DND-41 (cell line): ENCODE measurements at regions not wholly inside any gene's neighbourhood (a gene's known extent, or its start where the extent isn't known, plus 50 kb on each side); places are given as distances from the start of the nearest gene placed in this dataset.

Experiments used
- ATAC-seq: fragments of 200-7000 bp; cut with Tn5 transposase; 3 replicates; pipeline ENCODE4 v1.9.1; 2021; ENCODE audit warnings: low read depth; ENCODE audit not compliant: insufficient read depth
- DNase-seq: peaks from one replicate; pipeline ENCODE4 v3.0.0-alpha.2; 2020
- H2AFZ ChIP-seq: 2 replicates; pipeline ENCODE4 v1.6.0; 2012; ENCODE audit warnings: low read depth, low read length
- H3K27ac ChIP-seq: 2 replicates; pipeline ENCODE4 v1.5.1; 2012; ENCODE audit warnings: low read length, inconsistent platforms
- H3K27me3 ChIP-seq: fragments of 200-600 bp; sonication (generic); 2 replicates; pipeline ENCODE4 v1.6.0; 2012; ENCODE audit warnings: low read length, mild to moderate bottlenecking, inconsistent platforms; ENCODE audit not compliant: insufficient read depth, poor library complexity
- H3K36me3 ChIP-seq: 2 replicates; pipeline ENCODE4 v1.5.1; 2012; ENCODE audit warnings: low read length, inconsistent platforms; ENCODE audit not compliant: insufficient read depth
- H3K4me1 ChIP-seq: 2 replicates; pipeline ENCODE4 v1.5.1; 2012; ENCODE audit warnings: mild to moderate bottlenecking, low read length; ENCODE audit not compliant: insufficient read depth
- H3K4me2 ChIP-seq: 2 replicates; pipeline ENCODE4 v1.6.0; 2012; ENCODE audit warnings: mild to moderate bottlenecking, moderate library complexity, low read length, inconsistent platforms; ENCODE audit not compliant: insufficient read depth
- H3K4me3 ChIP-seq, 2 experiments: fragments of 200-600 bp in 1 of 2; shearing (Covaris generic) in 1 of 2; 2 replicates each; pipeline ENCODE4 v1.5.1; 2012 to 2016; ENCODE audit warnings: inconsistent platforms in 2 of 2, low read length in 2 of 2, mild to moderate bottlenecking in 2 of 2, low read depth in 1 of 2, moderate library complexity in 1 of 2
- H3K79me2 ChIP-seq: 2 replicates; pipeline ENCODE4 v1.6.0; 2012; ENCODE audit warnings: low read length, inconsistent platforms; ENCODE audit not compliant: insufficient read depth
- H3K9ac ChIP-seq: 2 replicates; pipeline ENCODE4 v1.6.0; 2012; ENCODE audit warnings: low read depth, mild to moderate bottlenecking, inconsistent platforms, low read length, moderate library complexity
- H3K9me3 ChIP-seq: 2 replicates; pipeline ENCODE4 v1.5.1; 2012; ENCODE audit warnings: low read length, moderate library complexity, mild to moderate bottlenecking, inconsistent platforms; ENCODE audit not compliant: insufficient read depth, severe bottlenecking
- H4K20me1 ChIP-seq: 2 replicates; pipeline ENCODE4 v1.6.0; 2012; ENCODE audit warnings: low read length; ENCODE audit not compliant: insufficient read depth
- CTCF ChIP-seq: IDR thresholded peaks from 2 replicates; pipeline ENCODE4 v1.5.1; 2012; ENCODE audit warnings: borderline replicate concordance, low read length, moderate library complexity, mild to moderate bottlenecking; ENCODE audit not compliant: poor library complexity, severe bottlenecking; ENCODE audit errors: extremely low read depth
- EZH2 ChIP-seq: IDR thresholded peaks from 3 replicates; pipeline ENCODE4 v1.6.1; 2012; ENCODE audit warnings: borderline replicate concordance, low read depth, mild to moderate bottlenecking, moderate library complexity, low read length, inconsistent platforms; ENCODE audit not compliant: severe bottlenecking

- ATAC-seq (peak; percentile 95), DNase-seq (peak; percentile 60)
- Histone ChIP-seq H3K4me1 (peaks cover 23% of the 10 kb centered on the region), H3K27ac (peak overlapping the region; percentile 87), H3K9ac (peak overlapping the region; percentile 52), H3K27me3 (no peaks in the 10 kb centered on the region), H3K4me2 (peak overlapping the region; percentile 62), H3K79me2 (no peaks in the 10 kb centered on the region), H3K4me3 (peak overlapping the region in 1 of 2 experiments; percentile 31; a peak in 2 of 4 replicates), H3K36me3 (0 out of 2 replicates have a peak, but pooled peaks cover 2% of the 10 kb centered on the region), H3K9me3 (peaks cover 8% of the 10 kb centered on the region), H2AFZ (peak overlapping the region; percentile 63), H4K20me1 (no peaks in the 10 kb centered on the region)
- no peak for TF ChIP-seq EZH2
- TF ChIP-seq CTCF, result peak; percentile 14
Measured at GRCh38 chr5:4124221-4124970, 528.8 kb downstream of the IRX1 start.

GRCh38 chr5:4128994-4129393 is 533.4 kb downstream of the IRX1 start:
- no peaks in the 10 kb centered on the region for H3K79me2 ChIP-seq
- 0 out of 2 replicates have a peak, but pooled peaks cover 2% of the 10 kb centered on the region for H3K36me3 ChIP-seq
- H2AFZ ChIP-seq, result no peak overlapping the region
- no peak for TF ChIP-seq CTCF
- TF ChIP-seq EZH2, result no peak
- H3K9me3 ChIP-seq, result peaks cover 8% of the 10 kb centered on the region
- no peak overlapping the region for H3K27ac ChIP-seq
- H3K27me3 ChIP-seq, result no peaks in the 10 kb centered on the region
- H3K4me1 ChIP-seq, result peaks cover 17% of the 10 kb centered on the region
- H3K4me3 ChIP-seq, result no peak overlapping the region
- ATAC-seq, result no peak
- H3K9ac ChIP-seq, result no peak overlapping the region
- no peak for DNase-seq
- no peaks in the 10 kb centered on the region for H4K20me1 ChIP-seq
- no peak overlapping the region for H3K4me2 ChIP-seq

GRCh38 chr5:4129523-4129922 is 533.9 kb downstream of the IRX1 start:
- Histone ChIP-seq H3K27ac (no peak overlapping the region), H3K4me1 (peaks cover 12% of the 10 kb centered on the region), H3K36me3 (0 out of 2 replicates have a peak, but pooled peaks cover 2% of the 10 kb centered on the region), H3K9me3 (peaks cover 8% of the 10 kb centered on the region), H3K79me2 (no peaks in the 10 kb centered on the region), H2AFZ (no peak overlapping the region), H4K20me1 (no peaks in the 10 kb centered on the region), H3K4me2 (no peak overlapping the region), H3K27me3 (no peaks in the 10 kb centered on the region), H3K9ac (no peak overlapping the region), H3K4me3 (no peak overlapping the region)
- TF ChIP-seq CTCF (no peak), EZH2 (no peak)
- DNase-seq, result no peak
- no peak for ATAC-seq

GRCh38 chr5:4130819-4131218 is 535.2 kb downstream of the IRX1 start:
- Histone ChIP-seq H2AFZ (no peak overlapping the region), H3K9ac (no peak overlapping the region), H3K4me1 (no peaks in the 10 kb centered on the region), H4K20me1 (no peaks in the 10 kb centered on the region), H3K36me3 (0 out of 2 replicates have a peak, but pooled peaks cover 2% of the 10 kb centered on the region), H3K27me3 (no peaks in the 10 kb centered on the region), H3K4me2 (no peak overlapping the region), H3K4me3 (no peak overlapping the region), H3K9me3 (peaks cover 8% of the 10 kb centered on the region), H3K79me2 (no peaks in the 10 kb centered on the region), H3K27ac (no peak overlapping the region)
- TF ChIP-seq CTCF (no peak), EZH2 (no peak)
- DNase-seq (no peak), ATAC-seq (no peak)
